Suppressor macrophage treated with lipopolysaccharide for 4 hours (primary cell): ENCODE measurements at regions not wholly inside any gene's neighbourhood (a gene's known extent, or its start where the extent isn't known, plus 50 kb on each side); places are given as distances from the start of the nearest gene placed in this dataset.

Source experiments
- DNase-seq: peaks from one replicate; pipeline ENCODE4 v3.0.0-alpha.2; 2020

- no peak for DNase-seq
Observed at GRCh38 chrX:85517994-85518718, 138.7 kb upstream of the POF1B start.

DNA sequence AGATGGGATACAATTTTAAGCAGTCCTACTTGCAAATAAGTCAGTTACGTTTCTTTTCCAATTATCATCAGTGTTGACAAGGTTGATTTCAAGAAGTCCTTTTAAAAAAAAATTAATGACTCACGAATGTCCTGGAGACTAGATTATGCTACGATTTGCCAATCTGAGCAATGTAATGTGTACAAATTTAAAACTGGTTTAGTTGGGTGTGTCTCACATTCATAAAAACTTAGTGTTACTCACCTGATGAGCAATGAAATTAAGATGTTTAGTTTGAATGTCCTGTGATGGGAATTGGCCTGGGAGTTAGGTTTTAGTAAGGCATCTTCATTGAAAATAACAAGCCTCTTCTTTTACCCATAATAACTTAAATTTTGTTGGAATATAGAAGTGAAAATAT is 136.7 kb upstream of the POF1B start:
- DNase-seq, result no peak

- DNase-seq, result no peak
Observed at GRCh38 chrX:85506871-85507270, 127.4 kb upstream of the POF1B start.

DNA sequence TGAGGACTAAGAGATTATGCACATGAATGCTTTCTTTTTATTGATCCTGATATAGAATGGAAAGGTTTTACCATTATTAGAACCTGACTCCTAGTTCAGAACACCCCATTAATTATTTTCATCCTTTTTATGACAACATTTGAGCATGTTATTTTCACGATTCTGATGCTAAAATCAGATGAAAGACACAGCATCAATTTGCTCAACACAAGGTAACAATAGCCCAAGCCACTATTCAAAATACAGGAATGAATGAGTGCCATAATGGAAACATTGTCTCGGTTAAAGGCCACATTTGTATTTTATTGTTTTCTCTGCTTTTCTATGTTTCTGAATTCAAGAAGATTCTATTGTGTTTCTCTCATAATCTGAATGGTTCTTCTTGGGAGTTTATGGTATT is 126.3 kb upstream of the POF1B start:
- DNase-seq, result no peak

- no peak for DNase-seq
Observed at GRCh38 chrX:85504381-85504780, 124.9 kb upstream of the POF1B start.

GRCh38 chrX:85503258-85504158 is 124.0 kb upstream of the POF1B start:
- no peak for DNase-seq

GRCh38 chrX:85501349-85501748 is 121.9 kb upstream of the POF1B start:
- no peak for DNase-seq

DNA sequence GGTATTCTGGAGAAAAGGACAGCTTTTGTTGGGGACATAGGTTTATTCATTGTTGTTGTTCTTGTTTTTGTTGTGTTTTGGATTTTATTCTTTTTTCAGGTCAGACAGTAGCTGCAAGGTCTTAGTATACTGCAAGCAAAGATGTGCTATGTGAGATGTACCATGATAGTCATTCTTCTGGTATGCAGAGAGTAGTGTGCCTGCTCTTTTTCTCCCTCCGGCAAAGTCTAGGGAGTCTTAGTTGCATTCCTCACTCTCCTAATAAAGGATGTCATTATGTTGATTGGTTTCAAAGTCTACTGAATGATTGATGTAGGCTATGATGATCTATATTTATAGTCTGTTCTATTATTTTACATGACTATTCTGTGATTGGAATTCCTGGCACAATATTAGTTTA is 119.9 kb upstream of the POF1B start:
- DNase-seq, result no peak

DNA sequence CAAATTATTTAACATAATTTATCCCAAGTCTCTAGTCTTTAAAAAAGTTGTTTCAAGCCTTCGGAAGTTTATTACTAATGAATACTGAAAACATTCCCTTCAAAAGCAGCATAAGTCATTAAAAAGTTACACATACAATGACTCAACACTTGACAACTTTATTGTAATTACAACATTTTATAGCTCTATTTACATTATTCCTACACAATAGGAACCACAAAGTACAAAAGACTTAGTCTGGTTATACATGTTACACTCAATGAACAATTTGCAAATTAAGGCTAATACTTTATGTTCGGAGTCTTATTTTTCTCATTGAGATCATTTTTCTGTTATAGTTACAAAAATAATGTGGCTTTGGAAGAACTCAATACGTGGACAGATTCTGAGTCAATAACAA is 114.4 kb upstream of the POF1B start:
- no peak for DNase-seq

- no peak for DNase-seq
Observed at GRCh38 chrX:85454295-85454694, 74.8 kb upstream of the POF1B start.

GRCh38 chrX:85444613-85445012 is 65.1 kb upstream of the POF1B start:
- DNase-seq, result no peak
